Cardiac muscle cell (in vitro differentiated cells and primary cell): ENCODE measurements at regions not wholly inside any gene's neighbourhood (a gene's known extent, or its start where the extent isn't known, plus 50 kb on each side); places are given as distances from the start of the nearest gene placed in this dataset.

Experiments used
- DNase-seq, 2 donors: peaks; one replicate each; pipeline versions ENCODE4 v3.0.0 to v3.0.0-alpha.2; 2010 to 2017; ENCODE audit warnings: low read depth in 1 of 2, low spot score in 1 of 2
- H3K27ac ChIP-seq: fragments of 200-600 bp; sonication (generic); 2 replicates; pipeline ENCODE4 v1.5.1; 2016
- H3K27me3 ChIP-seq: fragments of 200-600 bp; sonication (generic); 2 replicates; pipeline ENCODE4 v1.6.0; 2016; ENCODE audit warnings: control low read depth
- H3K36me3 ChIP-seq: fragments of 200-600 bp; sonication (generic); 2 replicates; pipeline ENCODE4 v1.5.1; 2016; ENCODE audit warnings: control low read depth
- H3K4me1 ChIP-seq: fragments of 200-600 bp; sonication (generic); 2 replicates; pipeline ENCODE4 v1.8.1; 2017; ENCODE audit warnings: low read depth, mild to moderate bottlenecking, mixed run types
- H3K4me3 ChIP-seq: fragments of 200-600 bp; sonication (generic); 2 replicates; pipeline ENCODE4 v1.5.1; 2016; ENCODE audit warnings: mild to moderate bottlenecking
- H3K9me3 ChIP-seq: fragments of 200-600 bp; sonication (generic); 2 replicates; pipeline ENCODE4 v1.5.1; 2017; ENCODE audit warnings: low read depth, mild to moderate bottlenecking, control low read depth
- TF ChIP-seq, protein P1 (sequence below): IDR thresholded peaks from 2 replicates; pipeline ENCODE4 v1.5.1; 2012; ENCODE audit warnings: low read depth, mild to moderate bottlenecking, low read length

DNA sequence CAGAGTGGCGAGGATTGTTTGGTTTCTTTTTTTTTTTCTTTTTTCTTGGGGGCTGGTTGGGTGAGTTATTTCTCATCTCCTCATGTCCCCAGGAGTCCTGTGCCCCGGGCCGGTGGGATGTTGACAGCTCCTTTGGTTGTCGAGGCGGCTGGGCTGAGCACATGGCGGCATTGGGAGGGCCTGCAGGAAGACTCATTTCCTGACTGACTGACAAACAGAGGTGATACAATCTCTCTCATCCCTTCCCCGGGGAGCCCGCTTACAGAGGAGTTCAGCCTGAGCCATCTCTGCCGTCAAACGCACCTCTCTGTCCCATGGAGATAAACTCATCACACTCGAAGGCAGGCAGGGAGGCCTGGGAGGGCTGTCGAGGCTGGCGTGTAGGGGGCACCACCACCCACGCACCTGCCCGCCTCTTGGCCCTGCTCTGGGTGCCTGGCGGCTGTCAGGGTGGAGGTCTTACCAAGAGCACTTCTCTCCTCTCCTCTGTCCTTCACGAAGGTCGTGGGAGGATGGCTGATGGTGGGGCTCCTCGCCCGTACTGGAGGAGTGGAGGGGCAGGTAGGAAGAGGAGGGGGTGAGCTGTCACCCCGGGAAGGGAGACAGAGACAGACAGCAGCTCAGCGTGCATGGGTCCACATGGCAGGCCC lies 60.0 kb upstream of the NECTIN1 start:
- H3K4me1 ChIP-seq = no peaks in the 10 kb centered on the region
- no peak for DNase-seq
- no peak overlapping the region for H3K27ac ChIP-seq
- H3K4me3 ChIP-seq = no peak overlapping the region
- TF ChIP-seq, protein P1, sequence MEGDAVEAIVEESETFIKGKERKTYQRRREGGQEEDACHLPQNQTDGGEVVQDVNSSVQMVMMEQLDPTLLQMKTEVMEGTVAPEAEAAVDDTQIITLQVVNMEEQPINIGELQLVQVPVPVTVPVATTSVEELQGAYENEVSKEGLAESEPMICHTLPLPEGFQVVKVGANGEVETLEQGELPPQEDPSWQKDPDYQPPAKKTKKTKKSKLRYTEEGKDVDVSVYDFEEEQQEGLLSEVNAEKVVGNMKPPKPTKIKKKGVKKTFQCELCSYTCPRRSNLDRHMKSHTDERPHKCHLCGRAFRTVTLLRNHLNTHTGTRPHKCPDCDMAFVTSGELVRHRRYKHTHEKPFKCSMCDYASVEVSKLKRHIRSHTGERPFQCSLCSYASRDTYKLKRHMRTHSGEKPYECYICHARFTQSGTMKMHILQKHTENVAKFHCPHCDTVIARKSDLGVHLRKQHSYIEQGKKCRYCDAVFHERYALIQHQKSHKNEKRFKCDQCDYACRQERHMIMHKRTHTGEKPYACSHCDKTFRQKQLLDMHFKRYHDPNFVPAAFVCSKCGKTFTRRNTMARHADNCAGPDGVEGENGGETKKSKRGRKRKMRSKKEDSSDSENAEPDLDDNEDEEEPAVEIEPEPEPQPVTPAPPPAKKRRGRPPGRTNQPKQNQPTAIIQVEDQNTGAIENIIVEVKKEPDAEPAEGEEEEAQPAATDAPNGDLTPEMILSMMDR = no peak
- H3K27me3 ChIP-seq = no peaks in the 10 kb centered on the region
- H3K36me3 ChIP-seq = no peaks in the 10 kb centered on the region
- H3K9me3 ChIP-seq = no peaks in the 10 kb centered on the region

DNA sequence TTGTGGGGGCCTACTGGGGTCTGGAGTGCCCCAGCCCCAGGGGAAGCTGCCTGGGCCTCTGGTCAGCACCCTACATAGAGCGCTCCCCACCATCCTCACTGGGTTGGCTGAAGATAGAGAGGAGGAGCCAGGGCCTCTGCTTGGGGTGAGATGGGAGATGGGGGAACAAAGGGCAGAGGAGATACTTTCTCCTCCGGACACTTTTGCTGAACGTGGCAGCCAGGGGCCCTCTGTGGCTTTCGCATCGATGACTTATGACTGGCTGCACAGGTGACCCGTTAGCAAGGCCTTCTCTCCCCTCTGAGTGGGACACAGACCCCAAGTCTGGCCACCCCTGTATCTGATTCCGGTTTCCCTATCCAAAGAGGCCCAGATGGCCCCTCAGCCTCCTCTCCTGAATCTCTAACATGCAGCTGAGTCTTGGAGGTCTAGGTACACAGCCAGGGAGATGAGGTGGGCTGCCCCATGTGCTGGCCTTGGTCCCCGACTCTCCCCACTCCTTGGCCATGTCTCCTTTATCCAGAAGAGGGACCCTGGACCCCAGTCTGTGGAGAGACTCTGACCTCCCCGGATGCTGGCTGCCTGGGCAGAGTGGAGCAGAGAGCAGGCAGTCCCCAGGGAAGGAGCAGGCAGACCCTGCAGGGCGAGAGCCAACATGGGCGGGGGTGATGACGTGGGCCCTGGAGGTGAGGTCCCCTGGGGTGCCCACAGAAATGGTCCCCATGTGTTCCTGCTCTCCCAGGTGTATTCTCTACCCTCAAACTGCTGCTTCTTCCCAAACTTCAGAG lies 59.3 kb upstream of the NECTIN1 start:
- Histone ChIP-seq H3K27me3 (no peaks in the 10 kb centered on the region), H3K27ac (no peak overlapping the region), H3K4me3 (no peak overlapping the region), H3K9me3 (no peaks in the 10 kb centered on the region), H3K36me3 (no peaks in the 10 kb centered on the region), H3K4me1 (no peaks in the 10 kb centered on the region)
- DNase-seq = no peak
- TF ChIP-seq, protein P1 = no peak

DNA sequence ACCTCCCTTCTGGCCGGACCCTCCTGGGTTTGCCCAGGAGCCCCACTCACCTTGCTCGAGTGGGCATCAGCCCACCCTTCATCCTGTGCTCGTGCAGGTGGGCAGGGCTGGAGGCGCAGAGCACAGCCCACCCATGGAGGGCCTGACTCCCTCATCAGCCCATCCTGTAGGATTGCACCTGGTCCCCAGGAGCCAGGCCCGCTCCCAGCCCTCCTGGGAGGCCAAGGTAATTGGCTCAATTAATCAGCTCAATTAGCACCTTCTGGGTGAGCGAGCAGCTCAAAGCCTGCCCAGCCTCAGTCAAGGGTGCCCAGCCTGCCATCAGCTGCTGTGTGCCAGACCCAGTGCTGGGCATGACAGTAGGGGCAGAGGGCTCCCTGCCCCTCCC lies 58.1 kb upstream of the NECTIN1 start:
- no peaks in the 10 kb centered on the region for H3K9me3 ChIP-seq
- no peaks in the 10 kb centered on the region for H3K27me3 ChIP-seq
- no peak overlapping the region for H3K27ac ChIP-seq
- H3K4me1 ChIP-seq = peaks cover 12% of the 10 kb centered on the region
- no peaks in the 10 kb centered on the region for H3K36me3 ChIP-seq
- H3K4me3 ChIP-seq = no peak overlapping the region
- DNase-seq = no peak
- TF ChIP-seq, protein P1 = no peak

DNA sequence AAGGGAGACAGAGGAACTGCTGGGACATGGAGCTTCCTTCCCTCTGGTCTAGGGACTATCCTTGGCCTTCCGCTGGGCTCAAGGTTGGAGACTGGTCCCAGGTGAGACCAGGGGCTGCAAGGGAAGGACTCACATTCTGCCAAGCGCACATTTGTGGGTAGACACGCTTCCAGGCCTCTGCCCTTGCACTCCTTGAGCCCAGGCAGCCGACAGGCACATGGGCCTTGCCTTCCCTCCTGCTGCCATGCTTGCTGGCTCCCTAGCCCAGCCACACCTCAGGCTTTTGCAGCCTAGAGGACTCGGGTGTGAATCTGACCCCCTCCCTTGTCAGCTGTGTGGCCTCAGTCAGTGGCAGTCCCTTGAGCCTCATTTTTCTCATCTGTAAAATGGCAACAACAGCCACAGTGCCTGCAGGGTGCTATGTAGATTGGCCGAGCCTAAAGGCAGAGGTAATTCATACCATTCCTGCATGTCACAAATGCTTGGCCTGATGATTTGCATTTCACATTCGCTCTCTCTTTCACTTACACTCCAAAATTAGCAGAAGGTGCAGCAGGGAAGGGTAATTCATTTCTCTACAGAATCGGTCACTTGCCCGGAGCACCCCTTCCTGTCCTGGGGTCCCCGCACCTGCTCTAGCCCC lies 57.6 kb upstream of the NECTIN1 start:
- TF ChIP-seq, protein P1 = no peak
- peaks cover 17% of the 10 kb centered on the region for H3K4me1 ChIP-seq
- no peaks in the 10 kb centered on the region for H3K27me3 ChIP-seq
- DNase-seq = no peak
- no peak overlapping the region for H3K27ac ChIP-seq
- H3K4me3 ChIP-seq = no peak overlapping the region
- no peaks in the 10 kb centered on the region for H3K36me3 ChIP-seq
- H3K9me3 ChIP-seq = no peaks in the 10 kb centered on the region

DNA sequence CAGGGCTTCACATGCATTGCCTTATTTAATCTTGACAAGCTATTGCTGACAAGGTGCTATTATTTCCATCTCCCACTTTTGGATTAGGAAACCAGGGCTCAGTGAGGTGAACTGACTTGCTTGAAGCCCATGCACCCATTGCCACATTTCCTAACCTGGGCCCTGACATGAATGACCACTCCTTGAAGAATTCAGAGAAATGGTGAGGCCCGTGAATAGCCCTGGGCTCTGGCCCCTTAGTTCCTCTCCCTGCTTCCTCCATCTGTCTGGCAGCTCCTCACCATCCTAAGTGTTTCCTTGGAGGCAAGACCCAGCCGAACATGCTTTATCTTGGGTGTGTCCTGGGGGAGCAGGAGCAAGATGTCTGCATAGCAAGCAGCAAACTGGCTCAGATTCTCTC lies 56.1 kb upstream of the NECTIN1 start:
- Histone ChIP-seq H3K9me3 (no peaks in the 10 kb centered on the region), H3K27ac (no peak overlapping the region), H3K4me1 (peaks cover 32% of the 10 kb centered on the region), H3K4me3 (no peak overlapping the region), H3K27me3 (no peaks in the 10 kb centered on the region), H3K36me3 (no peaks in the 10 kb centered on the region)
- no peak for DNase-seq
- TF ChIP-seq, protein P1 = no peak
